ENCODE measurements at regions not wholly inside any gene's neighbourhood (a gene's known extent, or its start where the extent isn't known, plus 50 kb on each side); places are given as distances from the start of the nearest gene placed in this dataset.

DNA sequence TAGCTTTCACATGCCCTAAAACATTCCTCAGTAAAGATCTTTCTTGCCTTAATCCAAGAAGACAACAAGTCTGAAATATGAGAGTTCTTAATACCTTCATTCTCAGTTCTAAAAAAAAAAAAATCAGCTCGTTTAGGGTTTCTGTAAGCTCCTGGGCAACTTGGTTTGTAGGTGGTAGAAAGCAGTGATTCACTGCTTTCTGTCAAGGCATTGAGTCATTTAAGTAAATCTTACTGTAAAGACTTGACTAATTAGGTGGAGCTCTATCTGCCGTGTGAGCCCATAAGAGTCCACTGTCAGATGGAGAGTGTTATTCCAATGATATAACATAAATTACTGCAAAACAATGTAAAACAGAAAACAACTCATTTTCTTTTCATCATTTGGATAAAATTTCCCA lies 56.1 kb upstream of the MAST4 start:
- TF ChIP-seq, protein P1, sequence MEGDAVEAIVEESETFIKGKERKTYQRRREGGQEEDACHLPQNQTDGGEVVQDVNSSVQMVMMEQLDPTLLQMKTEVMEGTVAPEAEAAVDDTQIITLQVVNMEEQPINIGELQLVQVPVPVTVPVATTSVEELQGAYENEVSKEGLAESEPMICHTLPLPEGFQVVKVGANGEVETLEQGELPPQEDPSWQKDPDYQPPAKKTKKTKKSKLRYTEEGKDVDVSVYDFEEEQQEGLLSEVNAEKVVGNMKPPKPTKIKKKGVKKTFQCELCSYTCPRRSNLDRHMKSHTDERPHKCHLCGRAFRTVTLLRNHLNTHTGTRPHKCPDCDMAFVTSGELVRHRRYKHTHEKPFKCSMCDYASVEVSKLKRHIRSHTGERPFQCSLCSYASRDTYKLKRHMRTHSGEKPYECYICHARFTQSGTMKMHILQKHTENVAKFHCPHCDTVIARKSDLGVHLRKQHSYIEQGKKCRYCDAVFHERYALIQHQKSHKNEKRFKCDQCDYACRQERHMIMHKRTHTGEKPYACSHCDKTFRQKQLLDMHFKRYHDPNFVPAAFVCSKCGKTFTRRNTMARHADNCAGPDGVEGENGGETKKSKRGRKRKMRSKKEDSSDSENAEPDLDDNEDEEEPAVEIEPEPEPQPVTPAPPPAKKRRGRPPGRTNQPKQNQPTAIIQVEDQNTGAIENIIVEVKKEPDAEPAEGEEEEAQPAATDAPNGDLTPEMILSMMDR (IDR thresholded peaks at IDR 0.05): no peak
- no peak for TF ChIP-seq EZH2phosphoT487 (IDR thresholded peaks at IDR 0.05)

All from neural progenitor cell (in vitro differentiated cells).